SK-N-SH (cell line): ENCODE measurements at regions not wholly inside any gene's neighbourhood (a gene's known extent, or its start where the extent isn't known, plus 50 kb on each side); places are given as distances from the start of the nearest gene placed in this dataset.

Source experiments
- CTCF ChIA-PET: fragments of 300-600, 350-600 bp; formaldehyde crosslinking; extraction: SDS; loops from one replicate; lab custom pipeline; 2021; lab: Yijun Ruan, JAX
- POLR2A ChIA-PET: fragments of 350-600 bp; sonication (Branson Sonifier 250); formaldehyde crosslinking; extraction: SDS; loops from one replicate; lab custom pipeline; 2020; ENCODE audit warnings: antibody characterized with exemption, inconsistent platforms; lab: Yijun Ruan, JAX
- DNase-seq: peaks from one replicate; pipeline ENCODE4 v3.0.0; 2012
- H2AFZ ChIP-seq: fragments of 200-600 bp; sonication (generic); 2 replicates; pipeline ENCODE4 v1.8.1; 2016; ENCODE audit warnings: antibody characterized with exemption, mild to moderate bottlenecking, low read depth
- H3F3A ChIP-seq: fragments of 200-600 bp; sonication (generic); replicated peaks from 2 replicates; pipeline ENCODE3; 2016; ENCODE audit warnings: antibody characterized with exemption, mild to moderate bottlenecking; ENCODE audit not compliant: insufficient read depth
- H3K27ac ChIP-seq, 2 experiments: fragments of 200-500 bp in 1 of 2; fragments of 200-600 bp in 1 of 2; sonication (Bioruptor generic) in 1 of 2; sonication (generic), shearing (Covaris generic) in 1 of 2; 2 replicates each; pipeline versions ENCODE4 v1.5.1 to v1.6.1; 2014 to 2016; ENCODE audit warnings: low read depth in 2 of 2, inconsistent platforms in 1 of 2, low read length in 1 of 2, mild to moderate bottlenecking in 1 of 2, mixed read lengths in 1 of 2
- H3K27me3 ChIP-seq: fragments of 200-600 bp; sonication (generic), shearing (Covaris generic); 2 replicates; pipeline ENCODE4 v1.6.1; 2016; ENCODE audit warnings: mixed run types; ENCODE audit not compliant: insufficient read depth
- H3K36me3 ChIP-seq, 2 experiments: fragments of 200-500 bp in 1 of 2; fragments of 200-600 bp in 1 of 2; sonication (Bioruptor generic) in 1 of 2; sonication (generic) in 1 of 2; replicated peaks in 1 of 2; 2 replicates each; pipeline versions ENCODE3 to v1.5.1; 2014 to 2016; ENCODE audit warnings: low read length in 1 of 2, mild to moderate bottlenecking in 1 of 2; ENCODE audit not compliant: insufficient read depth in 2 of 2, control insufficient read depth in 1 of 2
- H3K4me1 ChIP-seq, 2 experiments: fragments of 200-500 bp in 1 of 2; fragments of 200-600 bp in 1 of 2; sonication (Bioruptor generic) in 1 of 2; sonication (generic), shearing (Covaris generic) in 1 of 2; 2 replicates each; pipeline versions ENCODE4 v1.5.1 to v1.6.1; 2014 to 2016; ENCODE audit warnings: low read depth in 1 of 2, low read length in 1 of 2, mixed run types in 1 of 2; ENCODE audit not compliant: insufficient read depth in 2 of 2, control insufficient read depth in 1 of 2
- H3K4me2 ChIP-seq: fragments of 200-600 bp; sonication (generic), shearing (Covaris generic); 2 replicates; pipeline ENCODE4 v1.6.1; 2017; ENCODE audit warnings: mixed run types
- H3K4me3 ChIP-seq, 2 experiments: fragments of 200-500 bp in 1 of 2; fragments of 200-600 bp in 1 of 2; sonication (Bioruptor generic) in 1 of 2; sonication (generic), shearing (Covaris generic) in 1 of 2; 2 replicates each; pipeline versions ENCODE4 v1.5.1 to v1.8.1; 2014 to 2016; ENCODE audit warnings: low read depth in 2 of 2, inconsistent platforms in 1 of 2, low read length in 1 of 2, mild to moderate bottlenecking in 1 of 2, mixed read lengths in 1 of 2, moderate library complexity in 1 of 2
- H3K79me2 ChIP-seq: fragments of 200-600 bp; sonication (generic); 2 replicates; pipeline ENCODE4 v1.8.1; 2017; ENCODE audit warnings: mild to moderate bottlenecking; ENCODE audit not compliant: insufficient read depth
- H3K9ac ChIP-seq: fragments of 200-600 bp; sonication (generic); 2 replicates; pipeline ENCODE4 v1.6.1; 2017; ENCODE audit warnings: mixed run types
- H3K9me2 ChIP-seq: fragments of 200-600 bp; sonication (generic); 2 replicates; pipeline ENCODE4 v1.6.1; 2017; ENCODE audit warnings: mixed run types
- H3K9me3 ChIP-seq: fragments of 200-600 bp; sonication (generic); 2 replicates; pipeline ENCODE4 v1.6.1; 2017; ENCODE audit warnings: mixed run types, mild to moderate bottlenecking, moderate library complexity
- H4K20me1 ChIP-seq: fragments of 200-600 bp; sonication (generic); 2 replicates; pipeline ENCODE4 v1.6.1; 2017; ENCODE audit warnings: mild to moderate bottlenecking, mixed run types; ENCODE audit not compliant: insufficient read depth
- CHD2 ChIP-seq: fragments of 150-350 bp; IDR thresholded peaks from 2 replicates; pipeline ENCODE4 v1.6.1; 2018; ENCODE audit warnings: low read length; ENCODE audit not compliant: partially characterized antibody
- FOXJ3 ChIP-seq: sonication (generic); formaldehyde crosslinking; IDR thresholded peaks from 2 replicates; pipeline ENCODE4 v1.5.1; 2020; ENCODE audit warnings: mild to moderate bottlenecking, missing genetic modification reagents
- FOXM1 ChIP-seq: IDR thresholded peaks from 2 replicates; pipeline ENCODE4 v1.4.0; 2012; ENCODE audit warnings: low read depth, mild to moderate bottlenecking
- JUND ChIP-seq: IDR thresholded peaks from 2 replicates; pipeline ENCODE4 v1.4.0; 2012
- PBX3 ChIP-seq: IDR thresholded peaks from 2 replicates; pipeline ENCODE4; 2012
- RAD21 ChIP-seq: IDR thresholded peaks from 2 replicates; pipeline ENCODE4 v1.6.1; 2012; ENCODE audit warnings: mild to moderate bottlenecking, low read length
- REST ChIP-seq: IDR thresholded peaks from 2 replicates; pipeline ENCODE4 v1.6.1; 2012; ENCODE audit warnings: mild to moderate bottlenecking, low read depth, low read length, moderate library complexity
- RXRA ChIP-seq: IDR thresholded peaks from 2 replicates; pipeline ENCODE4 v1.4.0; 2012; ENCODE audit warnings: low read depth, mild to moderate bottlenecking, borderline replicate concordance
- SMC3 ChIP-seq: IDR thresholded peaks from 2 replicates; pipeline ENCODE4 v1.6.1; 2012; ENCODE audit warnings: low read depth, low read length, improper control_type of control experiment
- TEAD4 ChIP-seq: IDR thresholded peaks from 2 replicates; pipeline ENCODE4 v1.4.0; 2012; ENCODE audit warnings: mild to moderate bottlenecking, borderline replicate concordance; ENCODE audit not compliant: insufficient read depth
- WGBS: methylation state at CpG from one replicate; pipeline ENCODE4 v1.1.6; 2017; ENCODE audit warnings: low lambda C conversion rate; 5-methylcytosine and 5-hydroxymethylcytosine counted together
- TF ChIP-seq, protein P1 (sequence below): fragments of 150-350 bp; IDR thresholded peaks from 2 replicates; pipeline ENCODE4 v1.6.1; 2016; ENCODE audit warnings: mild to moderate bottlenecking, low read depth, low read length
- TF ChIP-seq, protein P2 (sequence below): IDR thresholded peaks from 2 replicates; pipeline ENCODE4 v1.4.0; 2012; ENCODE audit warnings: low read depth, borderline replicate concordance

GRCh38 chr4:96009427-96010119 lies 169.7 kb downstream of the PDHA2 start:
- Histone ChIP-seq H2AFZ (no peak overlapping the region), H4K20me1 (no peaks in the 10 kb centered on the region), H3K79me2 (no peaks in the 10 kb centered on the region), H3F3A (no peaks in the 10 kb centered on the region), H3K9ac (no peak overlapping the region), H3K4me2 (no peak overlapping the region), H3K4me1 (no peaks in the 10 kb centered on the region; a peak in 1 of 4 replicates), H3K27ac (no peak overlapping the region; a peak in 1 of 4 replicates), H3K27me3 (no peaks in the 10 kb centered on the region), H3K4me3 (no peak overlapping the region), H3K9me3 (no peaks in the 10 kb centered on the region; the same call in 1 of the 2 replicates), H3K9me2 (no peaks in the 10 kb centered on the region), H3K36me3 (no peaks in the 10 kb centered on the region)
- POLR2A ChIA-PET: no interaction called here
- TF ChIP-seq FOXM1 (no peak), JUND (peak; percentile 47), REST (no peak)
- 67% methylated on average over 1 of the region's 1 CpG for WGBS
- CTCF ChIA-PET: interaction anchor here (1.2 kb wide), 1 partner anchor 25 kb away, joined by 3 read pairs; no protein-coding TSS in a partner anchor
- DNase-seq: no peak

DNA sequence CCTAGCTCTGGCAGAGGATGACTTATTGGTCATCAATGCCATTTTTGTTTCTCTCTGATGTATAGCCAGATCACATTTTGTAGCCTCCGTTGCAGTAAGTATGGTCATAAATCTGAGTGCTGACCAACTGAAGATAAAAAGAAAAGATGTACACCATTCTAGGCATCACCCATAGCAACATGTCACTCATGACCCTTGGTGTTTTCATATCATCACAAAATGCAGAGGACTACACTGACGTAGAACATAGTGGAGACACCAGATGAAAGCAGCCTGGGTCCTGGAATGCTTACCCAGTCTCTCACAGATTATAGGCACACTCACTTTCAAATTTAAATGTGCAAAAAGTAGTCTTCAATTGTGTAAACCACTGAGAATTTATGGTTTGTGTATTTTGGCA lies 172.8 kb downstream of the PDHA2 start:
- H2AFZ ChIP-seq: no peak overlapping the region
- CTCF ChIA-PET: no interaction called here
- H3K4me1 ChIP-seq: no peaks in the 10 kb centered on the region; a peak in 1 of 4 replicates
- no peak overlapping the region for H3K27ac ChIP-seq
- no peaks in the 10 kb centered on the region for H3F3A ChIP-seq
- H3K4me3 ChIP-seq: no peak overlapping the region
- no peaks in the 10 kb centered on the region for H3K9me3 ChIP-seq
- WGBS: 83% methylated on average over 2 of the region's 2 CpGs
- no peak overlapping the region for H3K4me2 ChIP-seq
- DNase-seq: no peak
- no peaks in the 10 kb centered on the region for H3K27me3 ChIP-seq
- no peak for TF ChIP-seq SMC3
- TF ChIP-seq REST: no peak
- TF ChIP-seq RXRA: no peak
- no peak for TF ChIP-seq RAD21
- no peak for TF ChIP-seq TEAD4
- TF ChIP-seq, protein P1, sequence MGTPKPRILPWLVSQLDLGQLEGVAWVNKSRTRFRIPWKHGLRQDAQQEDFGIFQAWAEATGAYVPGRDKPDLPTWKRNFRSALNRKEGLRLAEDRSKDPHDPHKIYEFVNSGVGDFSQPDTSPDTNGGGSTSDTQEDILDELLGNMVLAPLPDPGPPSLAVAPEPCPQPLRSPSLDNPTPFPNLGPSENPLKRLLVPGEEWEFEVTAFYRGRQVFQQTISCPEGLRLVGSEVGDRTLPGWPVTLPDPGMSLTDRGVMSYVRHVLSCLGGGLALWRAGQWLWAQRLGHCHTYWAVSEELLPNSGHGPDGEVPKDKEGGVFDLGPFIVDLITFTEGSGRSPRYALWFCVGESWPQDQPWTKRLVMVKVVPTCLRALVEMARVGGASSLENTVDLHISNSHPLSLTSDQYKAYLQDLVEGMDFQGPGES: no peak
- no peak for TF ChIP-seq FOXJ3 (CRISPR knock-in tag)
- TF ChIP-seq PBX3: no peak
- TF ChIP-seq, protein P2, sequence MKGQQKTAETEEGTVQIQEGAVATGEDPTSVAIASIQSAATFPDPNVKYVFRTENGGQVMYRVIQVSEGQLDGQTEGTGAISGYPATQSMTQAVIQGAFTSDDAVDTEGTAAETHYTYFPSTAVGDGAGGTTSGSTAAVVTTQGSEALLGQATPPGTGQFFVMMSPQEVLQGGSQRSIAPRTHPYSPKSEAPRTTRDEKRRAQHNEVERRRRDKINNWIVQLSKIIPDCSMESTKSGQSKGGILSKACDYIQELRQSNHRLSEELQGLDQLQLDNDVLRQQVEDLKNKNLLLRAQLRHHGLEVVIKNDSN: no peak
- TF ChIP-seq FOXM1: no peak
- TF ChIP-seq CHD2: no peak
- no peaks in the 10 kb centered on the region for H3K36me3 ChIP-seq
- H3K79me2 ChIP-seq: no peaks in the 10 kb centered on the region
- no peaks in the 10 kb centered on the region for H4K20me1 ChIP-seq
- H3K9me2 ChIP-seq: no peaks in the 10 kb centered on the region
- POLR2A ChIA-PET: no interaction called here
- H3K9ac ChIP-seq: no peak overlapping the region
